Prostate gland (tissue), 2 donors: ENCODE measurements at regions not wholly inside any gene's neighbourhood (a gene's known extent, or its start where the extent isn't known, plus 50 kb on each side); places are given as distances from the start of the nearest gene placed in this dataset.

ENCODE experiments used
- DNase-seq: peaks from one replicate; pipeline ENCODE4 v3.0.0-alpha.2; 2019; ENCODE audit warnings: low spot score
- H3K27ac ChIP-seq, 2 donors: fragments of 200-600 bp; sonication (generic); 2 replicates each; pipeline ENCODE4 v1.5.1; 2017 to 2019
- H3K27me3 ChIP-seq: fragments of 200-600 bp; sonication (generic); replicated peaks from 2 replicates; pipeline ENCODE4 v1.5.1; 2019; ENCODE audit not compliant: insufficient read depth
- H3K36me3 ChIP-seq, 2 donors: fragments of 200-600 bp; sonication (generic); 1 replicate in 1 of 2; 2 replicates in 1 of 2; pipeline versions ENCODE4 v1.5.1 to v1.8.1; 2017 to 2019
- H3K4me1 ChIP-seq: fragments of 200-600 bp; sonication (generic); replicated peaks from 2 replicates; pipeline ENCODE4 v1.5.1; 2019
- H3K4me3 ChIP-seq, 2 donors: fragments of 200-600 bp; sonication (generic); 2 replicates each; pipeline ENCODE4 v1.5.1; 2017 to 2019
- H3K9me3 ChIP-seq: fragments of 200-600 bp; sonication (generic); 2 replicates; pipeline ENCODE4 v1.5.1; 2017
- CTCF ChIP-seq, 4 experiments: fragments of 200-600 bp in 2 of 4; fragments of 450-650 bp in 2 of 4; sonication (generic) in 2 of 4; IDR thresholded peaks; 1 replicate in 3 of 4; 2 replicates in 1 of 4; pipeline ENCODE4 v1.5.1; 2016 to 2019; ENCODE audit warnings: antibody characterized with exemption in 4 of 4, mild to moderate bottlenecking in 2 of 4, moderate library complexity in 2 of 4
- POLR2A ChIP-seq: fragments of 450-650 bp; IDR thresholded peaks from one replicate; pipeline ENCODE4 v1.6.1; 2016; ENCODE audit warnings: antibody characterized with exemption, mild to moderate bottlenecking
- POLR2AphosphoS5 ChIP-seq: sonication (generic); formaldehyde crosslinking; IDR thresholded peaks from one replicate; pipeline ENCODE4 v1.6.1; 2017; ENCODE audit warnings: antibody characterized with exemption
- WGBS: methylation state at CpG from one replicate; pipeline ENCODE4 v1.1.5; 2018; 5-methylcytosine and 5-hydroxymethylcytosine counted together
- intact Hi-C: fragments of 100-400 bp; cut with DNase I; formaldehyde crosslinking; loops from one replicate; pipeline ENCODE4 v1.14.2; 2022

GRCh38 chr5:174303437-174304045, 258.0 kb downstream of the NSG2 start:
- Histone ChIP-seq H3K4me1 (no peaks in the 10 kb centered on the region), H3K36me3 (no peaks in the 10 kb centered on the region), H3K9me3 (no peaks in the 10 kb centered on the region), H3K4me3 (no peak overlapping the region), H3K27me3 (peaks cover 7% of the 10 kb centered on the region), H3K27ac (no peak overlapping the region)
- TF ChIP-seq POLR2AphosphoS5 (no peak), CTCF (IDR thresholded peaks at IDR 0.05) (no peak), POLR2A (no peak)
- WGBS: 82% methylated on average over 10 of the region's 10 CpGs
- intact Hi-C loops: no loop called here
- DNase-seq: no peak

GRCh38 chr5:174305241-174305681, 259.8 kb downstream of the NSG2 start:
- DNase-seq: no peak
- Histone ChIP-seq H3K27me3 (peaks cover 8% of the 10 kb centered on the region), H3K4me3 (no peak overlapping the region), H3K4me1 (no peaks in the 10 kb centered on the region), H3K27ac (no peak overlapping the region), H3K36me3 (no peaks in the 10 kb centered on the region), H3K9me3 (no peaks in the 10 kb centered on the region)
- TF ChIP-seq POLR2A (no peak), POLR2AphosphoS5 (no peak), CTCF (IDR thresholded peaks at IDR 0.05) (no peak)
- intact Hi-C loops: no loop called here
- 85% methylated on average over 5 of the region's 8 CpGs for WGBS

GRCh38 chr5:174306345-174307030, 261.0 kb downstream of the NSG2 start:
- DNase-seq: no peak
- Histone ChIP-seq H3K4me1 (no peaks in the 10 kb centered on the region), H3K27ac (no peak overlapping the region), H3K9me3 (no peaks in the 10 kb centered on the region), H3K27me3 (peaks cover 9% of the 10 kb centered on the region), H3K36me3 (no peaks in the 10 kb centered on the region), H3K4me3 (no peak overlapping the region)
- intact Hi-C loops: no loop called here
- WGBS: 67% methylated on average over 11 of the region's 11 CpGs
- TF ChIP-seq POLR2AphosphoS5 (no peak), CTCF (IDR thresholded peaks at IDR 0.05) (no peak), POLR2A (no peak)

- Histone ChIP-seq H3K36me3 (no peaks in the 10 kb centered on the region), H3K4me1 (peaks cover 3% of the 10 kb centered on the region), H3K27me3 (peaks cover 8% of the 10 kb centered on the region), H3K4me3 (no peak overlapping the region), H3K27ac (no peak overlapping the region), H3K9me3 (no peaks in the 10 kb centered on the region)
- intact Hi-C loops: no loop called here
- TF ChIP-seq CTCF (IDR thresholded peaks at IDR 0.05) (no peak), POLR2AphosphoS5 (no peak), POLR2A (no peak)
- no peak for DNase-seq
- WGBS: 54% methylated on average over 11 of the region's 11 CpGs
Measured at GRCh38 chr5:174307031-174307408, 261.5 kb downstream of the NSG2 start.
